ENCODE measurements at regions not wholly inside any gene's neighbourhood (a gene's known extent, or its start where the extent isn't known, plus 50 kb on each side); places are given as distances from the start of the nearest gene placed in this dataset.
"Not testable (repeated sequence)": the region's sequence is repeated elsewhere in the genome, so short reads cannot be mapped to it uniquely, and the experiment has no call there.

- no peak overlapping the region for H3K27ac ChIP-seq (ENCODE audit: poor library complexity, severe bottlenecking)
- H3K27me3 ChIP-seq (ENCODE audit: insufficient read depth, poor library complexity, severe bottlenecking), result no peaks in the 10 kb centered on the region
- no peak overlapping the region for H3K4me3 ChIP-seq (ENCODE audit: severe bottlenecking)
- no peaks in the 10 kb centered on the region for H3K4me1 ChIP-seq (ENCODE audit: insufficient read depth, poor library complexity, severe bottlenecking)
- ATAC-seq (ENCODE audit: low read depth) (no peak), DNase-seq (ENCODE audit: low spot score) (no peak)
- no peaks in the 10 kb centered on the region for H3K9me3 ChIP-seq (ENCODE audit: severe bottlenecking)
- no peaks in the 10 kb centered on the region for H3K36me3 ChIP-seq (ENCODE audit: low read depth)
- no peak for TF ChIP-seq CTCF (IDR thresholded peaks at IDR 0.05; ENCODE audit: poor library complexity, severe bottlenecking)
Observed at GRCh38 chr3:182139627-182140357, 428.1 kb downstream of the SOX2 start.

- DNase-seq (ENCODE audit: low spot score) (no peak), ATAC-seq (ENCODE audit: low read depth) (no peak)
- Histone ChIP-seq H3K36me3 (ENCODE audit: low read depth) (no peaks in the 10 kb centered on the region), H3K4me1 (ENCODE audit: insufficient read depth, poor library complexity, severe bottlenecking) (no peaks in the 10 kb centered on the region), H3K4me3 (ENCODE audit: severe bottlenecking) (no peak overlapping the region), H3K27ac (ENCODE audit: poor library complexity, severe bottlenecking) (no peak overlapping the region), H3K9me3 (ENCODE audit: severe bottlenecking) (no peaks in the 10 kb centered on the region), H3K27me3 (ENCODE audit: insufficient read depth, poor library complexity, severe bottlenecking) (no peaks in the 10 kb centered on the region)
- no peak for TF ChIP-seq CTCF (IDR thresholded peaks at IDR 0.05; ENCODE audit: poor library complexity, severe bottlenecking)
Observed at GRCh38 chr3:182142928-182143327, 431.2 kb downstream of the SOX2 start.

GRCh38 chr3:182143903-182144302 is 432.2 kb downstream of the SOX2 start:
- H3K4me3 ChIP-seq (ENCODE audit: severe bottlenecking), result no peak overlapping the region
- no peaks in the 10 kb centered on the region for H3K4me1 ChIP-seq (ENCODE audit: insufficient read depth, poor library complexity, severe bottlenecking)
- no peak for DNase-seq (ENCODE audit: low spot score)
- no peak for ATAC-seq (ENCODE audit: low read depth)
- no peaks in the 10 kb centered on the region for H3K36me3 ChIP-seq (ENCODE audit: low read depth)
- TF ChIP-seq CTCF (IDR thresholded peaks at IDR 0.05; ENCODE audit: poor library complexity, severe bottlenecking), result no peak
- H3K9me3 ChIP-seq (ENCODE audit: severe bottlenecking), result no peaks in the 10 kb centered on the region
- no peaks in the 10 kb centered on the region for H3K27me3 ChIP-seq (ENCODE audit: insufficient read depth, poor library complexity, severe bottlenecking)
- no peak overlapping the region for H3K27ac ChIP-seq (ENCODE audit: poor library complexity, severe bottlenecking)

- Histone ChIP-seq H3K9me3 (ENCODE audit: severe bottlenecking) (no peaks in the 10 kb centered on the region), H3K4me1 (ENCODE audit: insufficient read depth, poor library complexity, severe bottlenecking) (no peaks in the 10 kb centered on the region), H3K27me3 (ENCODE audit: insufficient read depth, poor library complexity, severe bottlenecking) (no peaks in the 10 kb centered on the region), H3K4me3 (ENCODE audit: severe bottlenecking) (no peak overlapping the region), H3K36me3 (ENCODE audit: low read depth) (no peaks in the 10 kb centered on the region), H3K27ac (ENCODE audit: poor library complexity, severe bottlenecking) (no peak overlapping the region)
- ATAC-seq (ENCODE audit: low read depth) (no peak), DNase-seq (ENCODE audit: low spot score) (no peak)
- TF ChIP-seq CTCF (IDR thresholded peaks at IDR 0.05; ENCODE audit: poor library complexity, severe bottlenecking), result no peak
Observed at GRCh38 chr3:182148360-182148759, 436.6 kb downstream of the SOX2 start.

- ATAC-seq (ENCODE audit: low read depth) (peak; percentile 57; the same call in 2 of the 3 replicates), DNase-seq (ENCODE audit: low spot score) (no peak)
- Histone ChIP-seq H3K4me3 (ENCODE audit: severe bottlenecking) (no peak overlapping the region), H3K27me3 (ENCODE audit: insufficient read depth, poor library complexity, severe bottlenecking) (no peaks in the 10 kb centered on the region), H3K9me3 (ENCODE audit: severe bottlenecking) (no peaks in the 10 kb centered on the region), H3K4me1 (ENCODE audit: insufficient read depth, poor library complexity, severe bottlenecking) (no peaks in the 10 kb centered on the region), H3K36me3 (ENCODE audit: low read depth) (no peaks in the 10 kb centered on the region), H3K27ac (ENCODE audit: poor library complexity, severe bottlenecking) (no peak overlapping the region)
- no peak for TF ChIP-seq CTCF (IDR thresholded peaks at IDR 0.05; ENCODE audit: poor library complexity, severe bottlenecking)
Observed at GRCh38 chr3:182149594-182149993, 437.9 kb downstream of the SOX2 start.

GRCh38 chr3:182156326-182156725 is 444.6 kb downstream of the SOX2 start:
- H3K4me1 ChIP-seq (ENCODE audit: insufficient read depth, poor library complexity, severe bottlenecking); ATAC-seq (ENCODE audit: low read depth); H3K4me3 ChIP-seq (ENCODE audit: severe bottlenecking); DNase-seq (ENCODE audit: low spot score); H3K9me3 ChIP-seq (ENCODE audit: severe bottlenecking); H3K27ac ChIP-seq (ENCODE audit: poor library complexity, severe bottlenecking); H3K36me3 ChIP-seq (ENCODE audit: low read depth); H3K27me3 ChIP-seq (ENCODE audit: insufficient read depth, poor library complexity, severe bottlenecking): not testable (repeated sequence)

Data from RWPE2 (cell line).